ENCODE measurements at regions not wholly inside any gene's neighbourhood (a gene's known extent, or its start where the extent isn't known, plus 50 kb on each side); places are given as distances from the start of the nearest gene placed in this dataset.

DNA sequence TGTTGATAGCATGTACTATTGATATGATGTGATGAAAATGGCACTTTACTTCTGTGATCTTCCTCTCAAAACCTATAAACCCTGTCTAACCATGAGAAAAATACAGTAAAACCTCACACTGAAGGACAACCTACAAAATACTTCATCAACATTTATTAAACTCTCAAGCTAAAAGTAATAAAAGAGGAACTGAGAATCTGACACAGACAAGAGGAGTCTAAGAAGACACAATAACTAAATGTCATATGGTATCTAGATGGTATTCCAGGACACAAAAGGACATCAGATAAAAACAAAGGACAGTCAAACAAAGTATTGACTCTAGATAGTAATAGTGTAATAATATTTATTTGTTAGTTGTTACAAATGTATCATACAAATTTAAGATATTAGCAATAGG, 655.3 kb downstream of the SH3BGRL start:
- H3K4me1 ChIP-seq (ENCODE audit: control insufficient read depth in 1 of 2, insufficient read depth in 2 of 2, low read depth in 1 of 2, low read length in 1 of 2), result no peaks in the 10 kb centered on the region
- H3K9me3 ChIP-seq, result no peaks in the 10 kb centered on the region
- H3K4me2 ChIP-seq, result no peak overlapping the region
- CTCF ChIA-PET, result no interaction called here
- H4K20me1 ChIP-seq (ENCODE audit: insufficient read depth), result no peaks in the 10 kb centered on the region
- no peaks in the 10 kb centered on the region for H3K79me2 ChIP-seq (ENCODE audit: insufficient read depth)
- no peak for DNase-seq
- no peak overlapping the region for H3K9ac ChIP-seq
- H3K36me3 ChIP-seq (replicated peaks in 1 of 2; ENCODE audit: control insufficient read depth in 1 of 2, insufficient read depth in 2 of 2, low read length in 1 of 2), result no peaks in the 10 kb centered on the region
- no peaks in the 10 kb centered on the region for H3K9me2 ChIP-seq
- POLR2A ChIA-PET, result no interaction called here
- no peak overlapping the region for H3K27ac ChIP-seq (ENCODE audit: low read depth in 2 of 2, low read length in 1 of 2)
- no peaks in the 10 kb centered on the region for H3F3A ChIP-seq (replicated peaks; ENCODE audit: insufficient read depth)
- H2AFZ ChIP-seq (ENCODE audit: low read depth), result no peak overlapping the region
- TF ChIP-seq NFIC (IDR thresholded peaks at IDR 0.05; ENCODE audit: borderline replicate concordance), result no peak
- TF ChIP-seq POLR2AphosphoS5 (IDR thresholded peaks at IDR 0.05; ENCODE audit: low read depth, low read length), result no peak
- no peak for TF ChIP-seq RCOR1 (IDR thresholded peaks at IDR 0.05; ENCODE audit: low read length)
- TF ChIP-seq MEF2A (IDR thresholded peaks at IDR 0.05; ENCODE audit: borderline replicate concordance, low read depth), result no peak
- no peak for TF ChIP-seq FOXJ3 (CRISPR knock-in tag; IDR thresholded peaks at IDR 0.05)
- TF ChIP-seq, protein P1, sequence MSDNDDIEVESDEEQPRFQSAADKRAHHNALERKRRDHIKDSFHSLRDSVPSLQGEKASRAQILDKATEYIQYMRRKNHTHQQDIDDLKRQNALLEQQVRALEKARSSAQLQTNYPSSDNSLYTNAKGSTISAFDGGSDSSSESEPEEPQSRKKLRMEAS (IDR thresholded peaks at IDR 0.05; ENCODE audit: low read depth), result no peak
- no peak for TF ChIP-seq ELF1 (IDR thresholded peaks at IDR 0.05)
- TF ChIP-seq USF1 (IDR thresholded peaks at IDR 0.05; ENCODE audit: borderline replicate concordance, low read depth), result no peak
- TF ChIP-seq, protein P2, sequence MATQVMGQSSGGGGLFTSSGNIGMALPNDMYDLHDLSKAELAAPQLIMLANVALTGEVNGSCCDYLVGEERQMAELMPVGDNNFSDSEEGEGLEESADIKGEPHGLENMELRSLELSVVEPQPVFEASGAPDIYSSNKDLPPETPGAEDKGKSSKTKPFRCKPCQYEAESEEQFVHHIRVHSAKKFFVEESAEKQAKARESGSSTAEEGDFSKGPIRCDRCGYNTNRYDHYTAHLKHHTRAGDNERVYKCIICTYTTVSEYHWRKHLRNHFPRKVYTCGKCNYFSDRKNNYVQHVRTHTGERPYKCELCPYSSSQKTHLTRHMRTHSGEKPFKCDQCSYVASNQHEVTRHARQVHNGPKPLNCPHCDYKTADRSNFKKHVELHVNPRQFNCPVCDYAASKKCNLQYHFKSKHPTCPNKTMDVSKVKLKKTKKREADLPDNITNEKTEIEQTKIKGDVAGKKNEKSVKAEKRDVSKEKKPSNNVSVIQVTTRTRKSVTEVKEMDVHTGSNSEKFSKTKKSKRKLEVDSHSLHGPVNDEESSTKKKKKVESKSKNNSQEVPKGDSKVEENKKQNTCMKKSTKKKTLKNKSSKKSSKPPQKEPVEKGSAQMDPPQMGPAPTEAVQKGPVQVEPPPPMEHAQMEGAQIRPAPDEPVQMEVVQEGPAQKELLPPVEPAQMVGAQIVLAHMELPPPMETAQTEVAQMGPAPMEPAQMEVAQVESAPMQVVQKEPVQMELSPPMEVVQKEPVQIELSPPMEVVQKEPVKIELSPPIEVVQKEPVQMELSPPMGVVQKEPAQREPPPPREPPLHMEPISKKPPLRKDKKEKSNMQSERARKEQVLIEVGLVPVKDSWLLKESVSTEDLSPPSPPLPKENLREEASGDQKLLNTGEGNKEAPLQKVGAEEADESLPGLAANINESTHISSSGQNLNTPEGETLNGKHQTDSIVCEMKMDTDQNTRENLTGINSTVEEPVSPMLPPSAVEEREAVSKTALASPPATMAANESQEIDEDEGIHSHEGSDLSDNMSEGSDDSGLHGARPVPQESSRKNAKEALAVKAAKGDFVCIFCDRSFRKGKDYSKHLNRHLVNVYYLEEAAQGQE (IDR thresholded peaks at IDR 0.05; ENCODE audit: low read depth, low read length), result no peak
- no peak for TF ChIP-seq RXRA (IDR thresholded peaks at IDR 0.05; ENCODE audit: borderline replicate concordance, low read depth)
- no peak for TF ChIP-seq SIN3A (IDR thresholded peaks at IDR 0.05; ENCODE audit: borderline replicate concordance, low read depth, low read length)
- no peak for TF ChIP-seq GATA2 (CRISPR knock-in tag; IDR thresholded peaks at IDR 0.05)
- no peak for TF ChIP-seq NRF1 (IDR thresholded peaks at IDR 0.05; ENCODE audit: low read depth, low read length)
- TF ChIP-seq, protein P3, sequence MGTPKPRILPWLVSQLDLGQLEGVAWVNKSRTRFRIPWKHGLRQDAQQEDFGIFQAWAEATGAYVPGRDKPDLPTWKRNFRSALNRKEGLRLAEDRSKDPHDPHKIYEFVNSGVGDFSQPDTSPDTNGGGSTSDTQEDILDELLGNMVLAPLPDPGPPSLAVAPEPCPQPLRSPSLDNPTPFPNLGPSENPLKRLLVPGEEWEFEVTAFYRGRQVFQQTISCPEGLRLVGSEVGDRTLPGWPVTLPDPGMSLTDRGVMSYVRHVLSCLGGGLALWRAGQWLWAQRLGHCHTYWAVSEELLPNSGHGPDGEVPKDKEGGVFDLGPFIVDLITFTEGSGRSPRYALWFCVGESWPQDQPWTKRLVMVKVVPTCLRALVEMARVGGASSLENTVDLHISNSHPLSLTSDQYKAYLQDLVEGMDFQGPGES (IDR thresholded peaks at IDR 0.05; ENCODE audit: low read depth, low read length), result no peak
- TF ChIP-seq, protein P4, sequence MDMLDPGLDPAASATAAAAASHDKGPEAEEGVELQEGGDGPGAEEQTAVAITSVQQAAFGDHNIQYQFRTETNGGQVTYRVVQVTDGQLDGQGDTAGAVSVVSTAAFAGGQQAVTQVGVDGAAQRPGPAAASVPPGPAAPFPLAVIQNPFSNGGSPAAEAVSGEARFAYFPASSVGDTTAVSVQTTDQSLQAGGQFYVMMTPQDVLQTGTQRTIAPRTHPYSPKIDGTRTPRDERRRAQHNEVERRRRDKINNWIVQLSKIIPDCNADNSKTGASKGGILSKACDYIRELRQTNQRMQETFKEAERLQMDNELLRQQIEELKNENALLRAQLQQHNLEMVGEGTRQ (IDR thresholded peaks at IDR 0.05; ENCODE audit: borderline replicate concordance, low read depth, low read length), result no peak
- no peak for TF ChIP-seq PBX3 (IDR thresholded peaks at IDR 0.05)
- TF ChIP-seq, protein P5, sequence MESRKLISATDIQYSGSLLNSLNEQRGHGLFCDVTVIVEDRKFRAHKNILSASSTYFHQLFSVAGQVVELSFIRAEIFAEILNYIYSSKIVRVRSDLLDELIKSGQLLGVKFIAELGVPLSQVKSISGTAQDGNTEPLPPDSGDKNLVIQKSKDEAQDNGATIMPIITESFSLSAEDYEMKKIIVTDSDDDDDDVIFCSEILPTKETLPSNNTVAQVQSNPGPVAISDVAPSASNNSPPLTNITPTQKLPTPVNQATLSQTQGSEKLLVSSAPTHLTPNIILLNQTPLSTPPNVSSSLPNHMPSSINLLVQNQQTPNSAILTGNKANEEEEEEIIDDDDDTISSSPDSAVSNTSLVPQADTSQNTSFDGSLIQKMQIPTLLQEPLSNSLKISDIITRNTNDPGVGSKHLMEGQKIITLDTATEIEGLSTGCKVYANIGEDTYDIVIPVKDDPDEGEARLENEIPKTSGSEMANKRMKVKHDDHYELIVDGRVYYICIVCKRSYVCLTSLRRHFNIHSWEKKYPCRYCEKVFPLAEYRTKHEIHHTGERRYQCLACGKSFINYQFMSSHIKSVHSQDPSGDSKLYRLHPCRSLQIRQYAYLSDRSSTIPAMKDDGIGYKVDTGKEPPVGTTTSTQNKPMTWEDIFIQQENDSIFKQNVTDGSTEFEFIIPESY (IDR thresholded peaks at IDR 0.05; ENCODE audit: borderline replicate concordance, low read depth), result no peak
- no peak for TF ChIP-seq SMC3 (IDR thresholded peaks at IDR 0.05; ENCODE audit: low read depth, low read length)
- TF ChIP-seq YY1 (IDR thresholded peaks at IDR 0.05; ENCODE audit: low read depth), result no peak
- no peak overlapping the region for H3K4me3 ChIP-seq (ENCODE audit: low read depth in 2 of 2, low read length in 1 of 2)
- no peaks in the 10 kb centered on the region for H3K27me3 ChIP-seq (ENCODE audit: insufficient read depth)

Measured in SK-N-SH (cell line).